Activated T-cell treated with anti-CD3 and anti-CD28 coated beads, Interleukin-2, amount 50 U/mL, for 48 hours (primary cell): ENCODE measurements at regions not wholly inside any gene's neighbourhood (a gene's known extent, or its start where the extent isn't known, plus 50 kb on each side); places are given as distances from the start of the nearest gene placed in this dataset.
"Not testable (repeated sequence)": the region's sequence is repeated elsewhere in the genome, so short reads cannot be mapped to it uniquely, and the experiment has no call there.

Experiments used
- DNase-seq, 2 experiments: peaks; one replicate each; pipeline ENCODE4 v3.0.0-alpha.2; 2020

DNA sequence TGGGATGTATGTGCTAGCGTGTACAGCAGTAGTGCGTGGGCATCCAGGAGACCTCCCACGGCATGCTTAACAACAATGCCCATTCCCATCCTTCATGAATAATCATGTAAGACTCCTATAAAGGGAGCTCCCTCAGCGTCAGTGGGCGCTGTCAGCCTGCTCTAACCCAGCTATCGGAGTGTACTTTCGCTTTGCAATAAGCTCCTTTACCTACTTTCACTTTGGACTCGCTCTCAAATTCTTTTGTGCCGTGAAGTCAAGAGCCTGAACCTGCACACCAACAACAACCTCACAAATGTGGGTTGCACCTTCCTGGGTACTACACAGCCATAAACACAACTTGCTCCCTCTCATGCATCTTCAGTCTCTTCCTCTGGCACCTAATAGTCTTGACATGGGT, 114.8 kb upstream of the PAXBP1 start:
- peak in 1 of 2 experiments; percentile 20 for DNase-seq

- no peak for DNase-seq
Observed at GRCh38 chr21:32887026-32887425, 115.5 kb upstream of the PAXBP1 start.

- DNase-seq = no peak
Observed at GRCh38 chr21:32888971-32889370, 117.4 kb upstream of the PAXBP1 start.

GRCh38 chr21:32889596-32889995, 118.0 kb upstream of the PAXBP1 start:
- DNase-seq = no peak

DNA sequence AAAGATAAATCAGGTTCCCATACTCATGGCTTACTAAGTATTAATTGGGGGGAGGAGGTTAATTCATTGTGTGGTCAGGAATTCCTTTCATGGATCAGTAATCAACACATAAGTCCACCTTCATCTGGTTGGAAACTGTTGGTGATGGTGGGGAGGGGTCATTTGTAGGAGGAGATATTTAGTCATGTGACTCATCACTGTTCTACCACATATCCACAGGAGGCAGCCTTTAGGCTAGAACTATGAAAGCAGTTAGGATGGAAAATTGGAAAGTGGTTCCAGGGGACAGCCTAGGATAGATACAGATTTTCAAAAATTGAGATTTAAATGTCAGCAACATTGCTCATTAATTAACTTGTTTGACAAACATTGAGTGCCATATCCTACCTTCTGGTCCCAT, 122.8 kb upstream of the PAXBP1 start:
- no peak for DNase-seq

DNA sequence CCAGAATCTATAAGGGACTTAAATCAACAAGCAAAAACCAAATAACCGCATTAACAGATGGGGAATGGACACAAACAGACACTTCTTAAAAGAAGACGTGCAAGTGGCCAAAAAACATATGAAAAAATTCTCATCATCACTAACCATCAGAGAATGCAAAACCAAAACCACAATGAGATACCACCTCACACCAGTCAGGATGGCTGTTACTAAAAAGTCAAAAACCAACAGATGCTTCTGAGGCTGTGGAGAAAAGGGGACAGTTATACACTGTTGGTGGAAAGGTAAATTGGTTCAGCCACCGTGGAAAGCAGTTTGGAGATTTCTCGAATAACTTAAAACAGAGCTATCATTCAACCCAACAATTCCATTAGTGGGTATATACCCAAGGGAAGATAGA, 124.9 kb upstream of the OLIG2 start:
- DNase-seq = no peak

GRCh38 chr21:32907521-32907920, 118.2 kb upstream of the OLIG2 start:
- no peak for DNase-seq

GRCh38 chr21:32908534-32908933, 117.2 kb upstream of the OLIG2 start:
- DNase-seq = no peak

- no peak for DNase-seq
Observed at GRCh38 chr21:32909393-32909792, 116.3 kb upstream of the OLIG2 start.

DNA sequence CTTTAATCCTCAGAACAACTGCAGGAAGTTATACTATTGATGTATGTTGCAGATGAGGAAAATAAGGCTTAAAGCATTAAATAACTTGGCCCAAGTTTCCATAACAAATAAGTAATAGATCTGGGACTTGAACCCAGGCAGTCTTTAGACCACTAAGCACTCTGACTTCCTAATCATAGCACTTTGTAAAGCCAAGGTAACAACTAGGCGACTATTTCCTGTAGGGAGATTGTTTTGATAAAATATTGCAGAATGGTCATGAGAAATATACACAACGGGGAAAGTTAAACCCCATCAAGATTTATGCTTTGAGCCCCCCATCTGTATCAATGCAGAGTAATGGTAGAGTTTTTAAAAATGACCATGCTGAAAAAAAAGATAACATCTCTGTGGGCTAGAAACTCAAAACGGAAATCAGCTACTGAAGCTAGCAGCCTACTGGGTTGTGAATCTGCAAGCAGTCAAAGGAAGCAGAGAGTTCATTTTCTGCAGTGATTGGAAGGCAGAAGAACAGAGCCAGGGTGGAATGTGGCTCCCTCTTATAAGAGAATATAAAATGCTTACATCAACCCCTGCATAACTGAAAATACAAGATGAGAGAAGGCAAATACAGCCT, 111.2 kb upstream of the OLIG2 start:
- DNase-seq = no peak

DNA sequence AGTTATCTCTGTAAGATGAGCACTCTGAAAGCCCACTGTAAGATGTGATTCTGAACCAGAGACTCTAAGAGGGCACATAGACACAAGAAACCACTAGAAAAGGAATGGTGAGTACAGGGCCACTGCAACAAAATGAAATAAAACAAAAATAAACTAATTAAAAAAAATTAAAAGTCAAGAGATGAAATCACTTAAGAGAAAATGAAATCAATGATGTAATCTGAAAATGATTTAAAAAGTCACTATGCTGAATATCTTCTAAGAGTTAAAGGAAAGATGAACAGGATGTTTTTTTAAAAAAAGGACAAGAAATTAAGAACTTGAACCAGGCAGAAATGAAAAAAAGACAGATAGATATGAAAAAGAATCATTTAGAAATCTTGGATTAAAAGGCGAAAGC, 110.6 kb upstream of the OLIG2 start:
- DNase-seq = no peak

GRCh38 chr21:32916088-32916487, 109.6 kb upstream of the OLIG2 start:
- no peak for DNase-seq

DNA sequence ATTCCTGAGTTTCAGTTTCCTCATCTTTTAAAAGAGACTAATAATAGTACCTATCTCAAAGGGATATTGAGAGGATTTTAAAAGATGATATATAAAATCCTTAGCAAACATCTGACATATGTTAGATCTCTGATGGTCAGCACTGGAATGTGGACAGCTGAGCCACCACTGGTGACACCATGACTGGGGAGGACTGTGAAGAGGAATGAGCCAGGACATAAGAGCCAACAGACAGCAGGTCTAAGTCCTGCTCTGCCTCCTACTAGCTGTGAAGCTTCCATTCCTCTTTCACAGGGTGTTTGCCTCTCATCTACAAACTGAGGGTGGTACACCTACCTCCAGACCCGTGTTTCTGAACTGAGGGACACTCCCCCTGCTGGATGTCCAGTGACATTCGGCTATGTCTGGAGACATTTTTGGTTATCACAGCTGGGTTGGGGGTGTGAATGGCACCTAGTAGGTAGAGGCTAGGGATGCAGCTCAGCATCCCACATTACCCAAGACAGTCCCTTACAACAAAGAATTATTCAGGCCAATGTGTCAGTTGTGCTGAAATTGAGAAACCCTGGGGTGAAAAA, 109.1 kb upstream of the OLIG2 start:
- peak in 1 of 2 experiments; percentile 24 for DNase-seq

DNA sequence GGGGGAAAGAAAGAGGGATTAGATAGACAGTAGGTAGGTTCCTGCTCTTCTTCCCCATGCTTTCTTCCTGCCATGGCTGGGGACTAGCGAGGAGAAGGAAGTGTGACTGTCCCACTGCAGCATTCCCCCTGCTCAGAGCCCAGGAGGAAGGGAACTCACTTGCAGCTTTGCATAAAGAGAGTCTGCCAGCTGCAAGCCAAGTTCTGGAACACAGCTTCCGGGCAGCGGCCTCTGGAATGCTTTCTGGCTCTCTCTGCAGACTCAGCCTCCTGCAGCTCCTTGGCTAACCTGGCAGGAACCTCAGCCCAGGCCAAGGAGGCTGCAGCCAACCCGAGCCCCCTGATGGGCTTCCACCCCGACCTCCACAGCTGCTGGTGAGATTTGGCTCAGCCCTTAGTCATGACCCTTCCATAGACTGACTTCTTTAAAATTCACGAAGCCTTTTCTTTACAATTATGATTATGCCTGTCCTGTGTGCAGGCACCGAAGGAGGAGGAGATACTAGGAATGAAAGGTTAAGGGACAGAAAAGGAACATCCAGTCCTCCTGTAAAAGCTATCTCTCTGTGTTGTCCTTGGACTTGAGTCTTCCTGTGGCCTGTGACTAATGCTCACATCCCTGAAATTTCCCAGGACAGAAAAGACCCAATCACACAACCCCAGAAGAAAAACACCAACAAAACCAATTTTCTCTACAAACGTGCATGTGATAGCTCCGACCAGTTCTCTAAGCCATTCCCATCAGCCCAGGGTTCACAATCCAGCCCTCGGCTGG, 108.2 kb upstream of the OLIG2 start:
- no peak for DNase-seq

GRCh38 chr21:32918478-32919120, 107.1 kb upstream of the OLIG2 start:
- no peak for DNase-seq

- no peak for DNase-seq
Observed at GRCh38 chr21:32920474-32920873, 105.3 kb upstream of the OLIG2 start.

DNA sequence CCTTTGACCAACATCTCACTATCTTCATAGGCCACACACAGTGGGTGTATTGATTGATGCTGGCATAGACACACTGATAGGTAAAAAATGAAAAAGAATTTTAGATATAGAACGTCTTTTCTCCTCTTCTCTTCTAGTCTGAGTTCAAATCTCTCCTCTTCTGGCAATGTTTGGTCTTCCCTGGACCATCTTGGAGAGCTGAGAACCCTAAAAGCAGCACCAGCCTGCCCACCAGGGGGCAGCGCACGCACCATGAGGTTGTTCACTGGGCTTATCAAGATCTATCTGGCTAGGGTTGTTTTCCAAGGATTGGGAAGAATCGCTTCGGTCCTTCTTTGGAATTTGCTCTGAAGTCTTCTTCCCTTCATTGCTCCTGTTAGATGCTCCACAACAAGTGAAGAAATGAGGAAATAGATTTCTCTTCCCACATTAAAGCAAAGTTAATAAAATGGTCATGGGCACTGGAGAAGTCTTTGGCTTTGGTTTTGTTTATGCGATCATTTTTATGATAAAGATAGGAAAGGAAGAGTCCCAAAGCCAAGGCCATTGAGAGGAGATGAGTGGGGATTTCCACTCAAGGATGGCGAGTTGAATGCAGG, 104.0 kb upstream of the OLIG2 start:
- peak; percentile 66 to 68 for DNase-seq

- DNase-seq = no peak
Observed at GRCh38 chr21:32925098-32925497, 100.6 kb upstream of the OLIG2 start.

- peak in 1 of 2 experiments; percentile 26 for DNase-seq
Observed at GRCh38 chr21:32929633-32930038, 96.1 kb upstream of the OLIG2 start.

DNA sequence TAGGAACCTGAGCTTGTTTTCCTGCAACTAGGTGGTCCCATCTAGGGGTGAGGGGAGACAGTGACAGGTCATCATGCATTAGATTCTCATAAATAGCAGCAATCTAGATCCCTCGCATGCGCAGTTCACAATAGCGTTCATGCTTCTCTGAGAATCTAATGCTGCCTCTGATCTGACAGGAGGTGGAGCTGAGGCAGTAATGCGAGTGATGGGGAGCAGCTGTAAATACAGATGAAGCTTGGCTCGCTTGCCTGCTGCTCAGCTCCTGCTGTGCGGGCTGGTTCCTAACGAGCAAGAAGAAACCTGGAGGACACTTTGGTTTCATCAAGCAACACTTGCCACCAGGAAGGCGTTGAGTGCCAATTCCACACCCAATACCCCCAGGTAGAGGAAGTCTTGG, 95.1 kb upstream of the OLIG2 start:
- DNase-seq = no peak

DNA sequence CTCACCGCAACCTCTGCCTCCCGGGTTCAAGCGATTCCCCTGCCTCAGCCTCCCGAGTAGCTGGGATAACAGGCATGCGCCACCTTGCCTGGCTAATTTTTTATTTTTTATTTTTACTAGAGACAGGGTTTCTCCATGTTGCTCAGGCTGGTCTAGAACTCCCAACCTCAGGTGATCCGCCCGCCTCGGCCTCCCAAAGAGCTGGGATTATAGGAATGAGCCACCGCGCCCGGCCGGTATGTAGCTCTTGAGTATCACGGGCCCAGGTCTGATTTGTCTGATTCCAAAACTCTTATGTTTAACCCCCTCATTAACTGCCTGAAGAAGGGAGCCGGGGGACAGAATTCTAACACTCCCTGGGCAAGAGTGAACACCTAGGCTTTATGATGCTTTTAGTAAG, 91.7 kb upstream of the OLIG2 start:
- not testable (repeated sequence) for DNase-seq

- DNase-seq = no peak
Observed at GRCh38 chr21:32934829-32935228, 90.9 kb upstream of the OLIG2 start.
